KOPT-K1 (cell line): ENCODE measurements at regions not wholly inside any gene's neighbourhood (a gene's known extent, or its start where the extent isn't known, plus 50 kb on each side); places are given as distances from the start of the nearest gene placed in this dataset.

Experiments used
- H3K27ac ChIP-seq: fragments of 200-600 bp; sonication (generic); 2 replicates; pipeline ENCODE4 v1.5.1; 2016; ENCODE audit warnings: antibody characterized with exemption, mild to moderate bottlenecking, low read depth, low read length; ENCODE audit not compliant: poor library complexity, severe bottlenecking
- H3K36me3 ChIP-seq: fragments of 200-600 bp; sonication (generic); 2 replicates; pipeline ENCODE4 v1.5.1; 2017; ENCODE audit warnings: antibody characterized with exemption, mild to moderate bottlenecking, low read length, moderate library complexity; ENCODE audit not compliant: insufficient read depth
- H3K9me3 ChIP-seq: fragments of 200-600 bp; sonication (generic); 2 replicates; pipeline ENCODE4 v1.5.1; 2017; ENCODE audit warnings: antibody characterized with exemption, low read length, mild to moderate bottlenecking; ENCODE audit not compliant: insufficient read depth, poor library complexity, severe bottlenecking

DNA sequence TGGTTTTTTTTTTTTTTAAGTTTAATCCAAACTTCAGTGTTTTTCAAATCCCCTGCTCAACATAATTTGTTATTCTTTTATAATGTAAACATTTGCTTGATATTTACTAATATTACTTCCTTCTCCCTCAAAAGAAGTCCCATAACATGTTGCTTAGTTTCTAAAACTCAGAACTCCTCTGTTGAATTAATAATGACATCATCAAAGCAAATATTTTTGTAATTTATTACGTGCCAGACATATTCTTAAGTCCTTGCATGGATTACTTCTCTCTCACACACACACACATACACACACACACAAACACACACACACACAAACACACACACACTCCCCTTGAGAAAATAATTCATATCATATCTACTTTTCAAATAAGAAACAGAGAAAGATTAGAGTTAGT lies 1432.3 kb upstream of the SPRY2 start:
- no peaks in the 10 kb centered on the region for H3K9me3 ChIP-seq
- H3K36me3 ChIP-seq, result no peaks in the 10 kb centered on the region
- H3K27ac ChIP-seq, result no peak overlapping the region

- H3K36me3 ChIP-seq, result no peaks in the 10 kb centered on the region
- no peak overlapping the region for H3K27ac ChIP-seq
- no peaks in the 10 kb centered on the region for H3K9me3 ChIP-seq
Observed at GRCh38 chr13:81771951-81772350, 1431.0 kb upstream of the SPRY2 start.

GRCh38 chr13:81770868-81771505 lies 1430.1 kb upstream of the SPRY2 start:
- Histone ChIP-seq H3K9me3 (no peaks in the 10 kb centered on the region), H3K27ac (no peak overlapping the region), H3K36me3 (no peaks in the 10 kb centered on the region)

DNA sequence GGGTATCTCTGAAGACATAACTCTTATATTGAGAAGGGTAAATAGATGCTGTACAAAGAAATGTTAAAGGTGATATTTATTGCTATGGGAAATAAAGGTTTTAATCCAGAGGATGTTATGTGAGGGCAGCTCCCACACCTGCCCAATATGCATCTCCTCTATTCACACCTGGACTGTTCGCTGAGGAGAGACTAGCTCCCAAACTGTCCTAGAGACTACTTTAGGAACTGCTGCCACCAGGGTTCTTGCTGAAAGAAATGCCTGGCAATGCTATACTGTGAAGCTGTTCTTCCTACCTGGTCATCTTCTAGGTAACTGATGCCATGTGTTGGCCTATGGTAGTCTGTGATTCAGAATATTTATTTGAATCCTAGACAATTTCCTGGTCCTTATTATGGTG lies 1421.5 kb upstream of the SPRY2 start:
- no peaks in the 10 kb centered on the region for H3K36me3 ChIP-seq
- H3K27ac ChIP-seq, result no peak overlapping the region
- no peaks in the 10 kb centered on the region for H3K9me3 ChIP-seq

DNA sequence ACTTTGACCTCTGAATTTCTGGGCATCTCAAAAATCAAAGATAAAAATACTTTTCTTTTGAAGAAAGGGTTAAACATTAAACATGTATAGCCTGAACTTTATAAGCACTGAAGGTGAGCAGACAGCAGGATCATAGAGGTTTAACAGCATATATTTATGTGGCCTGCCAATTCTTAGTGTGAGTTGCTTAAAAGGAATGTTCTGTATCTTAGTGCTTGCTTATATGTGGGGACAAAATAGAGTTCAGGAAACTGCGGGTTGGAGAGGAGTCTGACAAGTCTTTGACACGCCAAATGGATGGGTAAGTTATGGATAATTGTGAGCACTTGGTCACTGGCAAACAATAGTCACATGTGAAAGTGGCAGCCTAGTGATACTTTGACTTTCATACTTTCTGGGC lies 1419.4 kb upstream of the SPRY2 start:
- no peaks in the 10 kb centered on the region for H3K9me3 ChIP-seq
- no peaks in the 10 kb centered on the region for H3K36me3 ChIP-seq
- H3K27ac ChIP-seq, result no peak overlapping the region

- Histone ChIP-seq H3K36me3 (no peaks in the 10 kb centered on the region), H3K9me3 (no peaks in the 10 kb centered on the region), H3K27ac (no peak overlapping the region)
Observed at GRCh38 chr13:81757348-81757970, 1416.5 kb upstream of the SPRY2 start.

DNA sequence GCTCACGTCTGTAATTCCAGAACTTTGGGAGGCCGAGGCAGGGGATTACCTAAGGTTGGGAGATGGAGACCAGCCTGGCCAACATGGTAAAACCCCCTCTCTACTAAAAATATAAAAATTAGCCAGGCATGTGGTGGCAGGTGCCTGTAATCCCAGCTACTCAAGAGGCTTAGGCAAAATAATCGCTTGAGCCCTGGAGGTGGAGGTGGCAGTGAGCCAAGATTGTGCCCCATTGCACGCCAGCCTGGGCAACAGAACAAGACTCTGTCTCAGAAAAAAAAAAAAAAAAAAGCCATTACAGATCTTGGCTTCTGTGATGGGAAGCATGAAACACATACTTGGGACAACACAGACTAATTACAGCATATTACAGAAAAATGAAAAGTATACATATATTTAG lies 1404.5 kb upstream of the SPRY2 start:
- no peak overlapping the region for H3K27ac ChIP-seq
- H3K9me3 ChIP-seq, result no peaks in the 10 kb centered on the region
- H3K36me3 ChIP-seq, result no peaks in the 10 kb centered on the region

- no peak overlapping the region for H3K27ac ChIP-seq
- H3K9me3 ChIP-seq, result no peaks in the 10 kb centered on the region
- no peaks in the 10 kb centered on the region for H3K36me3 ChIP-seq
Observed at GRCh38 chr13:81738364-81738763, 1397.4 kb upstream of the SPRY2 start.

DNA sequence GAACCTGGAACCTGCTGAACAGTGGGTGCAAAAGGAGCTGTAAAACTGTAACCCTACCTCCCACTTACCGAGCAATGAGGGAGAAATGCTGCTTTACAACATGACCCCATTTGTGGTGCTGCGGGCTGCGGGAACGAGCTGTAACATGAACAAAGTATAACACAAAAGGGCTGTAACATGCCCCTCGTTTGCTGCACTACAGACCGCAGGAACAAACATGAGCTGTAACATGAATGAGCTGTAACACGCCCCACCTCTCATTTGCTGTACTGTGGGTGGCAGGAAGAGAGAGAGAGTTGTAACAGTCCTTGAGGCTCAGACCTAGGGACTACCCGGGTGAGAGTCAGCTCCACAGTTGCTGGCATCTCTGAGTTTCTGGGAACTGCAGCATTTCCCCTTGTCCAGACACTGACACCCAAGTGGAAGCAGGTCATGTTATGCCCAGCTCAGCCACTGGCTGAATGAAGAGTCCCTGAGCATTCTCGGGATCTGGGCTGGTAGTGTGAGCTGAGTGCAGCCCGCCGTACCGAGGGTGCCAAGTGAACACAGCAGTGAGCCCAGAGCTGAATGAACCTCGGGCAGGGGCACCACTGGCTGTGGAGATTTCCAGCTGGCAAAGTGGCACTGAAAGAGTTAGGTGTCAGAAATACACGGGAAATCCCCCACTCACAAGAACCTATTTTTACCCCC lies 1385.3 kb upstream of the SPRY2 start:
- no peaks in the 10 kb centered on the region for H3K36me3 ChIP-seq
- no peak overlapping the region for H3K27ac ChIP-seq
- H3K9me3 ChIP-seq, result no peaks in the 10 kb centered on the region

DNA sequence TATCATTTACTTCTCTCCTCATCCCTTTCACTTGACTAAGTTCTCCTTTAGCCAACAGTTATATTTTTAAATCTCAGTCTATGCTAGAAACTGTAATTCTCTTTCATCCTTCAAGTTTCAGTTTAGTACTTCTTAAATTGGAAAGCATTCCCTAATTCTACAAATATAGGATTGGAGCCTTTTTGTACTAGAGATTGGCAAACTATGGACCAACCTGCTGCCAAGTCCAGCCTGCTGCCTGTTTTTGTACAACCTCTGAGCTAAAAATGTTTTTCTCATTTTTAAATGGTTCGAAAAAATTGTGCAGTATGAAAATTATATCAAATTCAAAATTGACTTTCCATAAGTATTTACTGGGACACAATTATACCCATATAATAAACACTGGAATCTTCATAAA lies 1381.5 kb upstream of the SPRY2 start:
- Histone ChIP-seq H3K27ac (no peak overlapping the region), H3K36me3 (no peaks in the 10 kb centered on the region), H3K9me3 (no peaks in the 10 kb centered on the region)

DNA sequence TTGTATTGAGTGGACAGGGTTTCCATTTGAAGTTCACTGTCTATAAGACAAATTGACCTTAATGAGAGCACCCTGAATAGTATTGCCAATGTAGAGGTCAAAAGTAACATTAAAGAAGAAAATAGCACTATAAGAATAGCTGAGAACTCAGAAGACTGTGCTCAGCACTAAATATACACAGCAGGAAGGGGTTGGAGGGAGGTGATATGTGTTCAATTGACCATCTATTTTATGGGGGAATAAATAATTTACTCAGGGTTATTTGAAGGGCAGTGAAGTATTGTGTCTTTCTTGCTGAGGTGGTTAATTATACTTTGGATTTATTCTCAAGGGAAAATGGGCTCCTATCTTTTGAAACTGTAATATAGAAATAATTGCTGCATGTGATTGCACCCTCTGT lies 1380.5 kb upstream of the SPRY2 start:
- Histone ChIP-seq H3K36me3 (no peaks in the 10 kb centered on the region), H3K9me3 (no peaks in the 10 kb centered on the region), H3K27ac (no peak overlapping the region)

DNA sequence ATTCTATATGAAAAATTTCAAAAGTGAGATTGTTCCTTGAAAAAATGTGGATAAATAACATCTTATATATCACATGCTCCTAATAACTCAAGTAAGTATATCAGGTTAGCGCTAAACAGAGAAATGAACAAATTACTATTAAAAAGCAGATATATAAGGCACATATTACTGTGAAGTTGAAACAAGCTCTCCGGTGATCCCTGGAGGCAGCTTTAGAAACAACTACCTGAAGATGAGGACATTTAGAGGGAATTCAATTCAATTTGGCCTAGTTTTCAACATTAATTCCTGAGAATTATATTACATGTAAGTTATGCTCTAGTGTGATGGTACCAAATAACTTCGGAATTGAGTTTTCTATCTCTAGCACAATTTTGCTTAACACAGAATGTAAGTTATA lies 1373.6 kb upstream of the SPRY2 start:
- H3K9me3 ChIP-seq, result no peaks in the 10 kb centered on the region
- no peak overlapping the region for H3K27ac ChIP-seq
- H3K36me3 ChIP-seq, result no peaks in the 10 kb centered on the region

- Histone ChIP-seq H3K36me3 (no peaks in the 10 kb centered on the region), H3K9me3 (no peaks in the 10 kb centered on the region)
Observed at GRCh38 chr13:81713201-81713600, 1372.3 kb upstream of the SPRY2 start.

DNA sequence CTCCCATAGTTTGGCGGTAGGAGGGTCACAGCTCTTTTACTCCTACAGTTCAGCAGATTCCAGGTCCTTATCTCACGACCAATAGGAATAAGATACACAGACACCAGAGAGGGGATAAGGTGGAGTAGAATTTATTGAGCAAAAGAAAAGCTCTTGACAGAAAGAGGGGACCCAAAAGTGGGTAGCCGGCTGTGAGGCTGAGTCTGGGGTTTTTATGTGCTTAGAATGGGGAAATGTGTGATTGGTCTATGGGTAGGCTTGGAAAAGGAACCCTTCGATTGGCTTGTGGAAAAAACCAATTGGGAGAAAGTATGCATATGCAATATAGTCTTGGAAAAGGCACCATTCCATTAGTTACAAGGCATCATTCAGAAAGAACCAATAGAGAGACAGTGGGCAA lies 1356.9 kb upstream of the SPRY2 start:
- no peak overlapping the region for H3K27ac ChIP-seq

More at GRCh38 chr13:81713201-81713600, 1372.3 kb upstream of the SPRY2 start:
- H3K27ac ChIP-seq, result no peak overlapping the region

DNA sequence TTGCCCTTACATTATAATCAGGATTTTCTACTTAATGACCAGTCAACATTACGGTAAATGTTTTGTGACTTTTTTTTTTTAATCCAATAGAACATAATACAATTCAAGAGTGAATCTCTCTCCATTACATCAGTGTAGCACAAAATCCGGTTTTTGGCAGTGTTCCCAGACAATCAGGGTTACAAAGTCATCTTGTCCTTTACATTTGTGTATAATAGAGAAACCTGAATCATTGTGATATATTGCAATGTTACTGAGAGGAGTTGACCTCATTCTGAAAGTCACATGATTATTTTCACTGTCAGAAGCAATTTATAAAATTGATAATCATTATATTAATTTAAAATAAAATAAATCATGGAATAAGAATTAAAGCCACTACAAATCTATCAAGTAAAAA lies 1346.0 kb upstream of the SPRY2 start:
- Histone ChIP-seq H3K9me3 (no peaks in the 10 kb centered on the region), H3K27ac (no peak overlapping the region), H3K36me3 (no peaks in the 10 kb centered on the region)

More for the DNA sequence above, 1356.9 kb upstream of the SPRY2 start:
- Histone ChIP-seq H3K36me3 (no peaks in the 10 kb centered on the region), H3K9me3 (peaks cover 9% of the 10 kb centered on the region)

DNA sequence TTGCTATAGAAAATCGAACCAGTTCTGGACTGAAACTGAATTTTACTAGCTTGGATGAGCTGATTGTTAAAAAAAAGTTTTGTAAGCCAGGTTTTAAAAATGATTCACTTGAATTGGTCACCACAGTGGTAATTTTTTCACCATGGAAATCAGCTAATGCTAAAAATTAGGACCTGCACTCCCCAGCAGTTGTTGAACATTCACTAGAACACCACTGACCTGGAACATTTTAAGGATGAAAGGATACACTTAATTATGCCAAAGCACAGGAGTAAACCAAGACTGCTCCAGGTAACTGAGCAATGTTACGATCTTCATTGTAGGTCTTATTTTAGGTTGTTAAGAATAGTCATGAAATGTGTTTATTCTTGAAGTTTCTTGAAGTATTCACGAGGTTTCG lies 1342.6 kb upstream of the SPRY2 start:
- no peak overlapping the region for H3K27ac ChIP-seq
- no peaks in the 10 kb centered on the region for H3K36me3 ChIP-seq
- no peaks in the 10 kb centered on the region for H3K9me3 ChIP-seq
